HG03025 (cell line): ENCODE measurements at regions not wholly inside any gene's neighbourhood (a gene's known extent, or its start where the extent isn't known, plus 50 kb on each side); places are given as distances from the start of the nearest gene placed in this dataset.

Experiments
- ATAC-seq: cut with Tn5 transposase; IDR thresholded peaks from one replicate; pipeline ENCODE4 v1.9.1; 2021; ENCODE audit warnings: mild to moderate bottlenecking, moderate library complexity; ENCODE audit not compliant: unreplicated experiment, low FRiP score

- no peak for ATAC-seq
Measured at GRCh38 chr15:70293138-70293537, 195.4 kb upstream of the TLE3 start.

GRCh38 chr15:70292076-70292760 is 194.5 kb upstream of the TLE3 start:
- ATAC-seq, result no peak

GRCh38 chr15:70291305-70292075 is 193.8 kb upstream of the TLE3 start:
- no peak for ATAC-seq

- no peak for ATAC-seq
Measured at GRCh38 chr15:70290708-70291107, 193.0 kb upstream of the TLE3 start.

GRCh38 chr15:70289191-70289955 is 191.7 kb upstream of the TLE3 start:
- no peak for ATAC-seq

- no peak for ATAC-seq
Measured at GRCh38 chr15:70286113-70286806, 188.5 kb upstream of the TLE3 start.

GRCh38 chr15:70284438-70285214 is 186.9 kb upstream of the TLE3 start:
- ATAC-seq, result no peak

GRCh38 chr15:70283511-70283910 is 185.8 kb upstream of the TLE3 start:
- ATAC-seq, result no peak

GRCh38 chr15:70281811-70282307 is 184.1 kb upstream of the TLE3 start:
- ATAC-seq, result no peak

- no peak for ATAC-seq
Measured at GRCh38 chr15:70281261-70281810, 183.6 kb upstream of the TLE3 start.

GRCh38 chr15:70280781-70281180 is 183.1 kb upstream of the TLE3 start:
- no peak for ATAC-seq

- no peak for ATAC-seq
Measured at GRCh38 chr15:70279096-70279495, 181.4 kb upstream of the TLE3 start.

- no peak for ATAC-seq
Measured at GRCh38 chr15:70278644-70279043, 180.9 kb upstream of the TLE3 start.

- ATAC-seq, result no peak
Measured at GRCh38 chr15:70277556-70277955, 179.8 kb upstream of the TLE3 start.

- ATAC-seq, result no peak
Measured at GRCh38 chr15:70276401-70276800, 178.7 kb upstream of the TLE3 start.

GRCh38 chr15:70275461-70276138 is 177.9 kb upstream of the TLE3 start:
- ATAC-seq, result no peak

- ATAC-seq, result no peak
Measured at GRCh38 chr15:70274908-70275307, 177.2 kb upstream of the TLE3 start.

- no peak for ATAC-seq
Measured at GRCh38 chr15:70274255-70274880, 176.7 kb upstream of the TLE3 start.

GRCh38 chr15:70273808-70274207 is 176.1 kb upstream of the TLE3 start:
- ATAC-seq, result no peak
